HL-60 (cell line): ENCODE measurements at regions not wholly inside any gene's neighbourhood (a gene's known extent, or its start where the extent isn't known, plus 50 kb on each side); places are given as distances from the start of the nearest gene placed in this dataset.

Source experiments
- GABPA ChIP-seq: IDR thresholded peaks from 2 replicates; pipeline ENCODE4 v1.6.1; 2012; ENCODE audit warnings: low read depth
- TF ChIP-seq, protein P1 (sequence below): IDR thresholded peaks from one replicate; pipeline ENCODE4 v1.5.1; 2011; ENCODE audit warnings: low read length, control low read depth, inconsistent platforms; ENCODE audit not compliant: insufficient read depth

DNA sequence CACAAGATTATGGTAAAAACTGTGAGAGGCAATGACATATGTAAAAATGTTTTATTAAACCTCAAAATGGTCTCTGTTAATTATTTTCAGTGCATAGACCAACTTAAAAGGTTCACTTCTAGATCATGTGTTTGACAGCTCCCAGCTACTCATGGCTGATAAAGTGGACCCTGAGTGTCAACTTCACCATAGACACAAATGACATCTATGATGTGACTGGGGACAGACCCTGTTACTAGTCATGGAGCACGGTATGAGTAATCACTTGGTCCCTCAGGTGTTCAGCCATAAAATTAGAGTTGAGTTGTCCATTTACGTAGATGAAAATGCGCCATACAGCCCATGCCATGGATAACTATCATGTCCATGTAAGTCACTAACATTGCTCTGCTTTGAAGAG, 199.8 kb downstream of the ZNF365 start:
- TF ChIP-seq, protein P1, sequence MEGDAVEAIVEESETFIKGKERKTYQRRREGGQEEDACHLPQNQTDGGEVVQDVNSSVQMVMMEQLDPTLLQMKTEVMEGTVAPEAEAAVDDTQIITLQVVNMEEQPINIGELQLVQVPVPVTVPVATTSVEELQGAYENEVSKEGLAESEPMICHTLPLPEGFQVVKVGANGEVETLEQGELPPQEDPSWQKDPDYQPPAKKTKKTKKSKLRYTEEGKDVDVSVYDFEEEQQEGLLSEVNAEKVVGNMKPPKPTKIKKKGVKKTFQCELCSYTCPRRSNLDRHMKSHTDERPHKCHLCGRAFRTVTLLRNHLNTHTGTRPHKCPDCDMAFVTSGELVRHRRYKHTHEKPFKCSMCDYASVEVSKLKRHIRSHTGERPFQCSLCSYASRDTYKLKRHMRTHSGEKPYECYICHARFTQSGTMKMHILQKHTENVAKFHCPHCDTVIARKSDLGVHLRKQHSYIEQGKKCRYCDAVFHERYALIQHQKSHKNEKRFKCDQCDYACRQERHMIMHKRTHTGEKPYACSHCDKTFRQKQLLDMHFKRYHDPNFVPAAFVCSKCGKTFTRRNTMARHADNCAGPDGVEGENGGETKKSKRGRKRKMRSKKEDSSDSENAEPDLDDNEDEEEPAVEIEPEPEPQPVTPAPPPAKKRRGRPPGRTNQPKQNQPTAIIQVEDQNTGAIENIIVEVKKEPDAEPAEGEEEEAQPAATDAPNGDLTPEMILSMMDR: no peak
- TF ChIP-seq GABPA: no peak
